22Rv1 (cell line): ENCODE measurements at regions not wholly inside any gene's neighbourhood (a gene's known extent, or its start where the extent isn't known, plus 50 kb on each side); places are given as distances from the start of the nearest gene placed in this dataset.

Experiments used
- H3K27ac ChIP-seq: fragments of 450-650 bp; 2 replicates; pipeline ENCODE4 v1.5.1; 2017
- CTCF ChIP-seq: fragments of 450-650 bp; IDR thresholded peaks from 2 replicates; pipeline ENCODE4 v1.5.1; 2017; ENCODE audit warnings: mild to moderate bottlenecking
- ZFX ChIP-seq: fragments of 450-650 bp; IDR thresholded peaks from 2 replicates; pipeline ENCODE4 v1.6.1; 2017; ENCODE audit warnings: antibody characterized with exemption, borderline replicate concordance

GRCh38 chr13:85698256-85698655 lies 101.0 kb downstream of the SLITRK6 start:
- TF ChIP-seq ZFX (no peak), CTCF (no peak)
- no peak overlapping the region for H3K27ac ChIP-seq

- TF ChIP-seq ZFX = no peak
- no peak for TF ChIP-seq CTCF
- H3K27ac ChIP-seq = no peak overlapping the region
These were observed 104.2 kb downstream of the SLITRK6 start for GRCh38 chr13:85694992-85695391.

- H3K27ac ChIP-seq = no peak overlapping the region
These were observed 105.2 kb downstream of the SLITRK6 start for GRCh38 chr13:85693889-85694511.

GRCh38 chr13:85690368-85690767 lies 108.9 kb downstream of the SLITRK6 start:
- no peak overlapping the region for H3K27ac ChIP-seq
- no peak for TF ChIP-seq ZFX
- no peak for TF ChIP-seq CTCF

More at GRCh38 chr13:85693889-85694511, 105.2 kb downstream of the SLITRK6 start:
- TF ChIP-seq ZFX (no peak), CTCF (no peak)

GRCh38 chr13:85685436-85685835 lies 113.8 kb downstream of the SLITRK6 start:
- no peak overlapping the region for H3K27ac ChIP-seq
- no peak for TF ChIP-seq CTCF
- no peak for TF ChIP-seq ZFX

- TF ChIP-seq ZFX (no peak), CTCF (no peak)
- no peak overlapping the region for H3K27ac ChIP-seq
These were observed 123.9 kb downstream of the SLITRK6 start for GRCh38 chr13:85675151-85675907.

- no peak overlapping the region for H3K27ac ChIP-seq
- no peak for TF ChIP-seq ZFX
- no peak for TF ChIP-seq CTCF
These were observed 127.9 kb downstream of the SLITRK6 start for GRCh38 chr13:85671336-85671735.
